ENCODE measurements at regions not wholly inside any gene's neighbourhood (a gene's known extent, or its start where the extent isn't known, plus 50 kb on each side); places are given as distances from the start of the nearest gene placed in this dataset.

- peak in 1 of 2 donors; percentile 15 for DNase-seq
- H3K4me3 ChIP-seq = no peak overlapping the region
- peaks cover 0 to 4% (median 0%) of the 10 kb centered on the region in 3 donors for H3K27me3 ChIP-seq (ENCODE audit: insufficient read depth in 3 of 3, low read length in 2 of 3)
- H3K27ac ChIP-seq = no peak overlapping the region
- H3K36me3 ChIP-seq (ENCODE audit: insufficient read depth in 1 of 2, low read depth in 1 of 2) = no peaks in the 10 kb centered on the region
- no peaks in the 10 kb centered on the region for H3K9me3 ChIP-seq
- intact Hi-C loops (cut with DNase I) = loop anchor here (2.0 to 10.0 kb wide), 3 partner anchors 119 to 243 kb away; partner anchors contain the start of gene RASGRP1 (in 2 of the 2)
- TF ChIP-seq CTCF (IDR thresholded peaks at IDR 0.05) = peak; percentile 60
- H3K4me1 ChIP-seq = no peaks in the 10 kb centered on the region
- peak in 3 of 4 donors; percentile 56 to 74 (median 67) for ATAC-seq
- WGBS, 3 donors = 85 to 94% (median 85%) methylated on average over 2 of the region's 2 CpGs
Measured at GRCh38 chr15:38683382-38684242, 119.0 kb upstream of the RASGRP1 start.

- intact Hi-C loops (cut with DNase I) = loop anchor here (2.0 to 10.0 kb wide), 4 partner anchors 120 to 244 kb away; partner anchors contain the start of gene RASGRP1 (in 2 of the 2)
- DNase-seq (no peak), ATAC-seq (no peak)
Measured at GRCh38 chr15:38684440-38685010, 119.9 kb upstream of the RASGRP1 start.

GRCh38 chr15:38685686-38686339, 121.2 kb upstream of the RASGRP1 start:
- TF ChIP-seq CTCF (IDR thresholded peaks at IDR 0.05) = no peak
- peaks cover 0 to 4% (median 0%) of the 10 kb centered on the region in 3 donors for H3K27me3 ChIP-seq (ENCODE audit: insufficient read depth in 3 of 3, low read length in 2 of 3)
- H3K9me3 ChIP-seq = no peaks in the 10 kb centered on the region
- H3K36me3 ChIP-seq (ENCODE audit: insufficient read depth in 1 of 2, low read depth in 1 of 2) = no peaks in the 10 kb centered on the region
- no peak overlapping the region for H3K27ac ChIP-seq
- no peak for ATAC-seq
- no peak overlapping the region for H3K4me3 ChIP-seq
- intact Hi-C loops (cut with DNase I) = loop anchor here (2.0 to 10.0 kb wide), 3 partner anchors 121 to 245 kb away; partner anchors contain the start of gene RASGRP1 (in 1 of the 2)
- WGBS, 3 donors = 87 to 91% (median 89%) methylated on average over 4 of the region's 4 CpGs
- no peak for DNase-seq
- H3K4me1 ChIP-seq = no peaks in the 10 kb centered on the region

More at GRCh38 chr15:38684440-38685010, 119.9 kb upstream of the RASGRP1 start:
- TF ChIP-seq CTCF (IDR thresholded peaks at IDR 0.05) = no peak
- Histone ChIP-seq H3K9me3 (no peaks in the 10 kb centered on the region), H3K4me1 (no peaks in the 10 kb centered on the region), H3K27me3 (ENCODE audit: insufficient read depth in 3 of 3, low read length in 2 of 3) (peaks cover 0 to 4% (median 0%) of the 10 kb centered on the region in 3 donors), H3K27ac (no peak overlapping the region), H3K36me3 (ENCODE audit: insufficient read depth in 1 of 2, low read depth in 1 of 2) (no peaks in the 10 kb centered on the region), H3K4me3 (no peak overlapping the region)
- WGBS, 3 donors = 61 to 77% (median 64%) methylated on average over 2 of the region's 2 CpGs

- DNase-seq (no peak), ATAC-seq (no peak)
- no peaks in the 10 kb centered on the region for H3K36me3 ChIP-seq (ENCODE audit: insufficient read depth in 1 of 2, low read depth in 1 of 2)
- H3K9me3 ChIP-seq = no peaks in the 10 kb centered on the region
- no peak overlapping the region for H3K27ac ChIP-seq
- TF ChIP-seq CTCF (IDR thresholded peaks at IDR 0.05) = no peak
- no peak overlapping the region for H3K4me3 ChIP-seq
- no peaks in the 10 kb centered on the region for H3K4me1 ChIP-seq
- 45 to 48% (median 46%) methylated on average over 2 of the region's 2 CpGs for WGBS, 3 donors
- intact Hi-C loops (cut with DNase I) = loop anchor here in 1 of 2 donors (5.0 to 10.0 kb wide), 2 partner anchors 123 to 245 kb away; partner anchors contain the start of gene RASGRP1
- peaks cover 0 to 4% (median 0%) of the 10 kb centered on the region in 3 donors for H3K27me3 ChIP-seq (ENCODE audit: insufficient read depth in 3 of 3, low read length in 2 of 3)
Measured at GRCh38 chr15:38687340-38687739, 122.7 kb upstream of the RASGRP1 start.
